Astrocyte of the spinal cord (primary cell): ENCODE measurements at regions not wholly inside any gene's neighbourhood (a gene's known extent, or its start where the extent isn't known, plus 50 kb on each side); places are given as distances from the start of the nearest gene placed in this dataset.
"Not testable (repeated sequence)": the region's sequence is repeated elsewhere in the genome, so short reads cannot be mapped to it uniquely, and the experiment has no call there.

ENCODE experiments used
- DNase-seq: peaks from one replicate; pipeline ENCODE4 v3.0.0; 2011; ENCODE audit warnings: low read depth, low spot score
- H3K4me3 ChIP-seq: 2 replicates; pipeline ENCODE4 v1.5.1; 2011; ENCODE audit warnings: low read depth, mild to moderate bottlenecking, low read length, moderate library complexity
- CTCF ChIP-seq: IDR thresholded peaks from 2 replicates; pipeline ENCODE4 v1.5.1; 2012; ENCODE audit warnings: low read depth, mild to moderate bottlenecking, low read length, inconsistent platforms
- in situ Hi-C: cut with HindIII; loops from 2 replicates; pipeline ENCODE4 v1.10.0; 2017; ENCODE audit warnings: low sequenced_read_pairs

GRCh38 chr7:109694149-109695071 is 1124.7 kb downstream of the DNAJB9 start:
- H3K4me3 ChIP-seq: no peak overlapping the region
- TF ChIP-seq CTCF: no peak
- in situ Hi-C loops: no loop called here
- DNase-seq: no peak

- TF ChIP-seq CTCF: no peak
- in situ Hi-C loops: no loop called here
- H3K4me3 ChIP-seq: no peak overlapping the region
- DNase-seq: no peak
Measured at GRCh38 chr7:109695419-109695818, 1125.7 kb downstream of the DNAJB9 start.

- DNase-seq: no peak
- no peak for TF ChIP-seq CTCF
- no peak overlapping the region for H3K4me3 ChIP-seq
- in situ Hi-C loops: no loop called here
Measured at GRCh38 chr7:109696723-109697122, 1127.0 kb downstream of the DNAJB9 start.

- in situ Hi-C loops: no loop called here
- TF ChIP-seq CTCF: no peak
- no peak overlapping the region for H3K4me3 ChIP-seq
- no peak for DNase-seq
Measured at GRCh38 chr7:109699661-109700060, 1130.0 kb downstream of the DNAJB9 start.

GRCh38 chr7:109713366-109713765 is 1143.7 kb downstream of the DNAJB9 start:
- no peak overlapping the region for H3K4me3 ChIP-seq
- DNase-seq: no peak
- in situ Hi-C loops: no loop called here
- TF ChIP-seq CTCF: no peak

- DNase-seq, in situ Hi-C loops, H3K4me3 ChIP-seq: not testable (repeated sequence)
Measured at GRCh38 chr7:109719359-109719758, 1149.7 kb downstream of the DNAJB9 start.

- DNase-seq: no peak
- in situ Hi-C loops: no loop called here
- no peak for TF ChIP-seq CTCF
- no peak overlapping the region for H3K4me3 ChIP-seq
Measured at GRCh38 chr7:109734601-109735000, 1164.9 kb downstream of the DNAJB9 start.
